ENCODE measurements at regions not wholly inside any gene's neighbourhood (a gene's known extent, or its start where the extent isn't known, plus 50 kb on each side); places are given as distances from the start of the nearest gene placed in this dataset.

DNA sequence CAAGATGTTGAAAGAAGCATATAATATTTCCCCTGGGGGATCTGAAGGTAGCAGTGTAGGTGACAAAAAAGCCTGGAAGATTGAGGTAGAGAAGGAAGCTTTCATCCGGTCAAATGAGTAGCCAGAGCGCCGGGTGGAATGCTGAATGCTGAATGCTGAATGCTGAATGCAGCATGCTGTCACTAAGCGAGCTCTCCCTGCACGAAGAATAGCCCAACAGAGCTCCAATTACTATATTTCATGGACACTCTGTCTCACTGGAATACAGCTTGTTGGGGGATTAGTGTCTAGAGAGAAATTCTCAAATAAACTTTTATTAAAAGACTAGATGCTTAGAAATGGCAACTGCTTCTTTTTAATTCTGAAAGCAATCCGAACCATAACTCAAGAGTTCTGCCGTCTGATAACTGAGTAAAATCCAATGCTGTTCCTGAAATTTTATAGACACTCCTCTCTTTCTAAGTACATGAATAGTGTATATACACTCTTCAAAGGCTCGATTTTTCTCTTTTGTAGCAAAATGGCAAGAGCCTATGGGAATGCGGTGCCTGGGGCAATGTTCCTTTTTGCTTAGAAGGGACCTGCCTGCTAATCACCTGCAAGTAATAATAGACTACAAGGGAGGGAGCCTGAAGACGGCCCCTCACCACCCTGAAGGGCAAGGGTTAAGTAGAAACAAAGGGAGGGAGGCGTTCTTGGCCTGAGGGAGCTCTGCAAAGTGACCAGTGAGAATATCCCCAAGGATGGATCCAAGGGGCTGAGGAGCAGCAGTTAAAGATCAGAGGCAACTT is 203.7 kb upstream of the ESRRG start:
- H3K36me3 Mint-ChIP-seq (ENCODE audit: low read depth) = no peaks in the 10 kb centered on the region
- no peaks in the 10 kb centered on the region for H3K27me3 Mint-ChIP-seq
- no peaks in the 10 kb centered on the region for H3K4me1 Mint-ChIP-seq (ENCODE audit: low read depth)
- peaks cover 3% of the 10 kb centered on the region for H3K9me3 Mint-ChIP-seq
- H3K27ac Mint-ChIP-seq = no peak overlapping the region
- DNase-seq = no peak
- no peak overlapping the region for H3K4me3 Mint-ChIP-seq

GRCh38 chr1:216925962-216926625 is 202.9 kb upstream of the ESRRG start:
- no peak for DNase-seq
- Mint-ChIP-seq H3K4me1 (ENCODE audit: low read depth) (no peaks in the 10 kb centered on the region), H3K27me3 (no peaks in the 10 kb centered on the region), H3K4me3 (no peak overlapping the region), H3K9me3 (peaks cover 3% of the 10 kb centered on the region), H3K27ac (no peak overlapping the region), H3K36me3 (ENCODE audit: low read depth) (no peaks in the 10 kb centered on the region)

- no peaks in the 10 kb centered on the region for H3K27me3 Mint-ChIP-seq
- H3K36me3 Mint-ChIP-seq (ENCODE audit: low read depth) = no peaks in the 10 kb centered on the region
- peaks cover 3% of the 10 kb centered on the region for H3K9me3 Mint-ChIP-seq
- H3K4me1 Mint-ChIP-seq (ENCODE audit: low read depth) = no peaks in the 10 kb centered on the region
- DNase-seq = no peak
- no peak overlapping the region for H3K4me3 Mint-ChIP-seq
- no peak overlapping the region for H3K27ac Mint-ChIP-seq
Observed at GRCh38 chr1:216924732-216925131, 201.5 kb upstream of the ESRRG start.

DNA sequence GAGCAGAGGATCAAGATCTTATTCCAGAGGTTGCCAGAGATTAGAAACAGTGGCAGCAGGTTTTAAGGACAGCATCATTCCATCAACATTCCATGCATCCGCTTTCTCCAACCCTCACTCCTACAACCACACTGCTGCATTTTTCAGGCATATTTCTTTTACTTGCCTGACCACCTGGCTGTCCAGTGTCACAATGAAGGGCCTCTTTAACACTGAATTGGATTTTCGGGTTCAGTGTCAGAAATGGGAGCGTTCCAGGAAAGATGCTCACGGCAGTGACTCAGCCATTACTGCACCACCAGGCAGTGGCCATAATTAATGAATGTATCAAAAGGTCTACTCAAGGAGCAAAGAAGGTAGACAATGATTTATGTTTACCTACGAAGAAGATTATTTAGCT is 200.4 kb upstream of the ESRRG start:
- Mint-ChIP-seq H3K9me3 (peaks cover 3% of the 10 kb centered on the region), H3K4me1 (ENCODE audit: low read depth) (no peaks in the 10 kb centered on the region), H3K36me3 (ENCODE audit: low read depth) (no peaks in the 10 kb centered on the region), H3K27me3 (no peaks in the 10 kb centered on the region), H3K27ac (no peak overlapping the region), H3K4me3 (no peak overlapping the region)
- no peak for DNase-seq

- Mint-ChIP-seq H3K27me3 (no peaks in the 10 kb centered on the region), H3K9me3 (peaks cover 3% of the 10 kb centered on the region), H3K4me3 (no peak overlapping the region), H3K4me1 (ENCODE audit: low read depth) (no peaks in the 10 kb centered on the region), H3K27ac (no peak overlapping the region), H3K36me3 (ENCODE audit: low read depth) (no peaks in the 10 kb centered on the region)
- DNase-seq = no peak
Observed at GRCh38 chr1:216922406-216922805, 199.2 kb upstream of the ESRRG start.

GRCh38 chr1:216921866-216922265 is 198.6 kb upstream of the ESRRG start:
- no peak for DNase-seq
- no peaks in the 10 kb centered on the region for H3K9me3 Mint-ChIP-seq
- no peaks in the 10 kb centered on the region for H3K4me1 Mint-ChIP-seq (ENCODE audit: low read depth)
- no peak overlapping the region for H3K4me3 Mint-ChIP-seq
- no peak overlapping the region for H3K27ac Mint-ChIP-seq
- no peaks in the 10 kb centered on the region for H3K36me3 Mint-ChIP-seq (ENCODE audit: low read depth)
- no peaks in the 10 kb centered on the region for H3K27me3 Mint-ChIP-seq

- no peak for DNase-seq
- no peaks in the 10 kb centered on the region for H3K36me3 Mint-ChIP-seq (ENCODE audit: low read depth)
- H3K4me1 Mint-ChIP-seq (ENCODE audit: low read depth) = no peaks in the 10 kb centered on the region
- H3K4me3 Mint-ChIP-seq = no peak overlapping the region
- peaks cover 3% of the 10 kb centered on the region for H3K9me3 Mint-ChIP-seq
- H3K27ac Mint-ChIP-seq = no peak overlapping the region
- no peaks in the 10 kb centered on the region for H3K27me3 Mint-ChIP-seq
Observed at GRCh38 chr1:216919060-216919970, 196.1 kb upstream of the ESRRG start.

- no peaks in the 10 kb centered on the region for H3K4me1 Mint-ChIP-seq (ENCODE audit: low read depth)
- H3K36me3 Mint-ChIP-seq (ENCODE audit: low read depth) = no peaks in the 10 kb centered on the region
- H3K27ac Mint-ChIP-seq = no peak overlapping the region
- no peak for DNase-seq
- no peaks in the 10 kb centered on the region for H3K27me3 Mint-ChIP-seq
- peaks cover 3% of the 10 kb centered on the region for H3K9me3 Mint-ChIP-seq
- H3K4me3 Mint-ChIP-seq = no peak overlapping the region
Observed at GRCh38 chr1:216916890-216917438, 193.7 kb upstream of the ESRRG start.

GRCh38 chr1:216914974-216915373 is 191.7 kb upstream of the ESRRG start:
- Mint-ChIP-seq H3K36me3 (ENCODE audit: low read depth) (no peaks in the 10 kb centered on the region), H3K4me1 (ENCODE audit: low read depth) (no peaks in the 10 kb centered on the region), H3K27me3 (no peaks in the 10 kb centered on the region), H3K9me3 (peaks cover 9% of the 10 kb centered on the region), H3K27ac (no peak overlapping the region), H3K4me3 (no peak overlapping the region)
- DNase-seq = no peak

DNA sequence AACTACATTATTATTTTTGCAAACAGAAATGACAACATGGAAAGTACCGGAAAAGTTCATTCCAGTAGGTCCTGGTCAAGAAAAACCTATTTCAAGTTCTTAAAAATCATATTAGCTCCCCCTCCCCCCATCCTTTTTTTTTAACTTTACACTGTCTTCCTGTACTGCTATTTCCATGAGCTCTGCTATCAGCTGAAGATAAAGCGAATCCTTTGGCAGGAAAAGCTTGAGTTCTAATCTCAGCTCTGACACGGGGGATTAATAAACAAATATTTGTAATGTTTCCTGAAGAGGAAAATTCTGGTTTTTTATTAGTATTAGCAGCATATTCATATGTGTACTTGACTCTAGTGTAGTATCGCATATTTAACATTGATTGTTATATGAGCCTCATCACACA is 190.7 kb upstream of the ESRRG start:
- H3K27ac Mint-ChIP-seq = no peak overlapping the region
- no peaks in the 10 kb centered on the region for H3K4me1 Mint-ChIP-seq (ENCODE audit: low read depth)
- H3K36me3 Mint-ChIP-seq (ENCODE audit: low read depth) = no peaks in the 10 kb centered on the region
- H3K4me3 Mint-ChIP-seq = no peak overlapping the region
- H3K9me3 Mint-ChIP-seq = peaks cover 9% of the 10 kb centered on the region
- H3K27me3 Mint-ChIP-seq = no peaks in the 10 kb centered on the region
- no peak for DNase-seq

DNA sequence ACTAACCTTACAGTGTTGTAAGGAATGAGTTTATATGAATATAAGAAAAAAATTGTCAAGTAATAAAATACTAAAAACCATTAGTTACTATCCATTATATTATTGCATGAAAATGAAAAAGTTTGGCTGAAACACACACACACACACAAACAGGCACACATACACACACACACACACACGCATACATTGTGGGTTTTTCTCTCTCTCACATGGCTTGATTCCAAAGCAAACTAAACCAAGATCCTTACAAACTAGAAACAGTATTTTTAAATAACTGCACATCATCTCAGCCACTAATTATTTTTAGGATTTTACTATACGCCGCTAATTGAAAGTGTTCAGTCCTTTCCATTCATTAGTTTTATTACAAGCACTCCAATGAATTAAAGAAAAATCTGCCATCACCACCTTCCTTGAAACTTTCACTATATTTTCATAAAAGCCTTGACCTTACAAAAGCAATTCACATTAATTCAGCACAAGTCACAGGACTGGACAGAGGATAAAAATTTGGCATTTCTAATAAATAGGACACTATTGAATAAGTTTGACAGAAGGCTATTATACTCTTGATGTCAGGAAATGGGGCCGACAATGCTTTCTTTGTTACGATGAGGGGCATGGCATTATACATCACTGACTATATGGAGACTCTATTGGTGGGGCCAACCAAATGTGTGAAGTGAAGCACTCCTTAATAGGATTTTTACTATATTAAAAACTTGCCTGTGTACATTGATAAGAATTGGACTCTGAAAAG is 187.0 kb upstream of the ESRRG start:
- peaks cover 9% of the 10 kb centered on the region for H3K9me3 Mint-ChIP-seq
- H3K27me3 Mint-ChIP-seq = no peaks in the 10 kb centered on the region
- no peaks in the 10 kb centered on the region for H3K4me1 Mint-ChIP-seq (ENCODE audit: low read depth)
- H3K27ac Mint-ChIP-seq = no peak overlapping the region
- H3K36me3 Mint-ChIP-seq (ENCODE audit: low read depth) = no peaks in the 10 kb centered on the region
- no peak overlapping the region for H3K4me3 Mint-ChIP-seq
- no peak for DNase-seq

DNA sequence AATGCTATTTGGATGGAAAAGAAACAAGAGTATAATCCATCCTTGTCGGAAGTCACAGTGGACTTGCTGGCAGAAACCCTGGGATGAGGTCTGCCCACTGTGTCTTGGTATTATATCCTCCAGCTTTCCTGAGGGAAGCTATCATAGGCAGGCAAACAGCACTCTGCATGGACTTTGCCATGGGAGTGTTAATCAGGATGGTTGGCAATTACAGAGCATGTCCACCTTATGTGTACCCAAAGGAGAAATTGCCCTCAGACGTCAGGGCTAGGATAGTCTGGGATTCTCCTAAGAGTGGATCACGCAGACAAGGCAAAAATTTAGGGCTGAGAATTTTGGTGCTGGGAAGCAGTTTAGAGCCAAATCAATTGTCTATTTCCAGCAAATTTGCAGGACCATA is 184.9 kb upstream of the ESRRG start:
- Mint-ChIP-seq H3K9me3 (peaks cover 9% of the 10 kb centered on the region), H3K4me3 (no peak overlapping the region)

DNA sequence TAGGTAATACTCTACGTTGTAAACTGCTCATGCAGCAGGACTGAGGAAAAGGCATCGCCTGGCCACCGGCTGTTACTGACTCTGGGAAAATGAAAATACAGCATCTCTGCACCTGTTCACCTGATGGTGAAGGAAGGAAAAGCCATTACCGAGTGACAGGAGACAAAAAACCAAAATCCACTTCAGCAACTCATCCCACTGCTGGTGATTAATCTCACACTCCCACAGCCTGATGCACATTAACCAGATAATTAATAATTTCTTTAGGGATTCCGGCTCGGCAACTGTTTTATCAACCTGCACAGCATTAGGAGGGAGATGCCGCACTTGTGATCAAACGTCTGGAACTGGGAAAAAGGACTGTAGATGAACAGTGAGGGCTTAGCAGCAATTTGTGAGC is 183.9 kb upstream of the ESRRG start:
- Mint-ChIP-seq H3K4me3 (no peak overlapping the region), H3K27me3 (no peaks in the 10 kb centered on the region), H3K9me3 (peaks cover 9% of the 10 kb centered on the region), H3K36me3 (ENCODE audit: low read depth) (no peaks in the 10 kb centered on the region), H3K27ac (no peak overlapping the region), H3K4me1 (ENCODE audit: low read depth) (no peaks in the 10 kb centered on the region)
- no peak for DNase-seq

More for the DNA sequence above, 184.9 kb upstream of the ESRRG start:
- DNase-seq = no peak
- H3K27ac Mint-ChIP-seq = no peak overlapping the region
- H3K27me3 Mint-ChIP-seq = no peaks in the 10 kb centered on the region
- no peaks in the 10 kb centered on the region for H3K4me1 Mint-ChIP-seq (ENCODE audit: low read depth)
- no peaks in the 10 kb centered on the region for H3K36me3 Mint-ChIP-seq (ENCODE audit: low read depth)

- Mint-ChIP-seq H3K27me3 (no peaks in the 10 kb centered on the region), H3K9me3 (peaks cover 5% of the 10 kb centered on the region), H3K27ac (no peak overlapping the region), H3K4me3 (no peak overlapping the region), H3K4me1 (ENCODE audit: low read depth) (no peaks in the 10 kb centered on the region), H3K36me3 (ENCODE audit: low read depth) (no peaks in the 10 kb centered on the region)
- no peak for DNase-seq
Observed at GRCh38 chr1:216905781-216906180, 182.6 kb upstream of the ESRRG start.
